Breast epithelium (tissue), 3 donors: ENCODE measurements at regions not wholly inside any gene's neighbourhood (a gene's known extent, or its start where the extent isn't known, plus 50 kb on each side); places are given as distances from the start of the nearest gene placed in this dataset.

ENCODE experiments used
- POLR2A ChIP-seq: fragments of 450-650 bp; IDR thresholded peaks from one replicate; pipeline ENCODE4 v1.6.1; 2016; ENCODE audit warnings: antibody characterized with exemption, mild to moderate bottlenecking, moderate library complexity
- POLR2AphosphoS5 ChIP-seq, 3 donors: sonication (generic); formaldehyde crosslinking; IDR thresholded peaks; one replicate each; pipeline ENCODE4 v1.6.1; 2017; ENCODE audit warnings: antibody characterized with exemption in 3 of 3
- TF ChIP-seq, protein P1 (sequence below), 3 donors: fragments of 450-650 bp; IDR thresholded peaks; one replicate each; pipeline ENCODE4 v1.5.1; 2016 to 2017; ENCODE audit warnings: antibody characterized with exemption in 3 of 3, mild to moderate bottlenecking in 3 of 3, moderate library complexity in 3 of 3

DNA sequence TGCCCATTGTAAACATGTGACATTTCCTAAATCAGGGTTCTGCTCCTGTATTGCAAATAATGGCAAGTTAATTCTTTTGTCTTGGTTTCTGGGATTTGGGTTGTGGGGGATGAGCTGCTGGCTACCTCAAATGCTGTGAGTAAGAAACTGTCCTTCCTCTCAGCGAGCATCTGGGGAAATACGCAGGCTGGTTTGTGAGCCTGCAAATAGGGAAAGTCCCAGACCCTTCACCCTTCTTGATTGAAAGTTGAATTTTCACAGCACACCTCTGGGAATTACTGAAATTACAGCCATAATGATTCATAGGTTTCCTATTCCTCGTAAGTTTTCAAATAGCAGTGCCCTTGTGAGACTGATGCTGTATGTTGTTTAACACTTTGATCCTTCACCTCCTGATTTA lies 138.1 kb downstream of the TBXT start:
- no peak for TF ChIP-seq POLR2A
- TF ChIP-seq, protein P1, sequence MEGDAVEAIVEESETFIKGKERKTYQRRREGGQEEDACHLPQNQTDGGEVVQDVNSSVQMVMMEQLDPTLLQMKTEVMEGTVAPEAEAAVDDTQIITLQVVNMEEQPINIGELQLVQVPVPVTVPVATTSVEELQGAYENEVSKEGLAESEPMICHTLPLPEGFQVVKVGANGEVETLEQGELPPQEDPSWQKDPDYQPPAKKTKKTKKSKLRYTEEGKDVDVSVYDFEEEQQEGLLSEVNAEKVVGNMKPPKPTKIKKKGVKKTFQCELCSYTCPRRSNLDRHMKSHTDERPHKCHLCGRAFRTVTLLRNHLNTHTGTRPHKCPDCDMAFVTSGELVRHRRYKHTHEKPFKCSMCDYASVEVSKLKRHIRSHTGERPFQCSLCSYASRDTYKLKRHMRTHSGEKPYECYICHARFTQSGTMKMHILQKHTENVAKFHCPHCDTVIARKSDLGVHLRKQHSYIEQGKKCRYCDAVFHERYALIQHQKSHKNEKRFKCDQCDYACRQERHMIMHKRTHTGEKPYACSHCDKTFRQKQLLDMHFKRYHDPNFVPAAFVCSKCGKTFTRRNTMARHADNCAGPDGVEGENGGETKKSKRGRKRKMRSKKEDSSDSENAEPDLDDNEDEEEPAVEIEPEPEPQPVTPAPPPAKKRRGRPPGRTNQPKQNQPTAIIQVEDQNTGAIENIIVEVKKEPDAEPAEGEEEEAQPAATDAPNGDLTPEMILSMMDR (IDR thresholded peaks at IDR 0.05), result no peak
- no peak for TF ChIP-seq POLR2AphosphoS5 (IDR thresholded peaks at IDR 0.05)
